ENCODE measurements at regions not wholly inside any gene's neighbourhood (a gene's known extent, or its start where the extent isn't known, plus 50 kb on each side); places are given as distances from the start of the nearest gene placed in this dataset.

DNA sequence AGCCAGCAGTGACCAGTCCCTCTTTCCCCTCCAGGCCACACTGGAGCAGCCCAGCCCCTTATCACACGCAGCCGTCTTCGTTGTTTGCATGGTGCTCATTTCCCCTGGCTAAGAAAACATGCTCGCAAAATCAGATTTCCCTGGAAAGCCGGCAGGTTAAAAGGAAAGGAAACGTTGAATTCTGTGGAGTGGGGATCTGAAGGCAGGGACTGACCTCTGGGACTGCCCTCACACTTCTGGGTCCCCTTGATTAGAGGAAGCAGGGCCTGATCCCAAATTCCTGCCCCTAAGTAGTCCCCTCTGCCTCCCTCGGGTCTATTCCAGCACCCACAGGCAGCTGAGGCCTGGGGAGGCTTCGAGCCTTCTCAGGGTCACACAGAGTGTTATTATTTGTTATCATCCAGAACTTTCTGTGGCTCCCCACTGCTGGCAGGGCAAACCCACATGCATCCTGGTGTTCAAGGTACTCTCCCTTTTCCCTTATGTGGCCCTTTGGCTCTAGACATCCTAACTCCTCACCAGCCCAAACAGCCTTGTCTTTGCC is 125.2 kb upstream of the ZBTB40 start:
- WGBS, 2 donors = 93 to 94% methylated on average over 8 of the region's 8 CpGs
- TF ChIP-seq, protein P1, sequence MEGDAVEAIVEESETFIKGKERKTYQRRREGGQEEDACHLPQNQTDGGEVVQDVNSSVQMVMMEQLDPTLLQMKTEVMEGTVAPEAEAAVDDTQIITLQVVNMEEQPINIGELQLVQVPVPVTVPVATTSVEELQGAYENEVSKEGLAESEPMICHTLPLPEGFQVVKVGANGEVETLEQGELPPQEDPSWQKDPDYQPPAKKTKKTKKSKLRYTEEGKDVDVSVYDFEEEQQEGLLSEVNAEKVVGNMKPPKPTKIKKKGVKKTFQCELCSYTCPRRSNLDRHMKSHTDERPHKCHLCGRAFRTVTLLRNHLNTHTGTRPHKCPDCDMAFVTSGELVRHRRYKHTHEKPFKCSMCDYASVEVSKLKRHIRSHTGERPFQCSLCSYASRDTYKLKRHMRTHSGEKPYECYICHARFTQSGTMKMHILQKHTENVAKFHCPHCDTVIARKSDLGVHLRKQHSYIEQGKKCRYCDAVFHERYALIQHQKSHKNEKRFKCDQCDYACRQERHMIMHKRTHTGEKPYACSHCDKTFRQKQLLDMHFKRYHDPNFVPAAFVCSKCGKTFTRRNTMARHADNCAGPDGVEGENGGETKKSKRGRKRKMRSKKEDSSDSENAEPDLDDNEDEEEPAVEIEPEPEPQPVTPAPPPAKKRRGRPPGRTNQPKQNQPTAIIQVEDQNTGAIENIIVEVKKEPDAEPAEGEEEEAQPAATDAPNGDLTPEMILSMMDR (IDR thresholded peaks at IDR 0.05) = no peak
- TF ChIP-seq POLR2A (IDR thresholded peaks at IDR 0.05) = no peak
- DNase-seq (ENCODE audit: low spot score in 2 of 2) = peak in 1 of 2 donors; percentile 68

DNA sequence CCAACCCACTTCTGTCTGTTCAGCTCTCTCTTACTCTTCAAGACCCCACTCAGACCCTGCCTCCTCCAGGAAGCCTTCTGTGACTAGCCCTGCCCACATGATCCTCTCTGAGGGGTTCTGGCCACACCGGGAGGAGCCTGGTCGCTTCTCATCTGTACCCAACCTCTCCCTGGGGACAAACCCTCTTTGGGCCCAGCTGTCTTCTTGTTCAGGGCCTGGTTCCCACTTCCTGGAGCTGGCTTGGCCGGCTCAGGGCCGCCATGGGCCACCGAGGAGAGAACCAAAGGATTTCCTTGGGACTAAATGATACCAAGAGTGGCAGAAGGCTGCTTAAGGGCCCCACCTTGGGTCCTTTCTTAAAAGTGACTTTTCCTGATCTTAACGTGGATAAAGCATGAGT is 124.7 kb upstream of the ZBTB40 start:
- intact Hi-C loops (cut with DNase I; ENCODE audit: low total_unique reads) = no loop called here
- H3K4me3 ChIP-seq (ENCODE audit: low read depth, poor library complexity, severe bottlenecking) = no peak overlapping the region
- DNase-seq (ENCODE audit: low spot score in 2 of 2) = peak in 1 of 2 donors; percentile 14
- TF ChIP-seq, protein P1 (IDR thresholded peaks at IDR 0.05) = no peak
- TF ChIP-seq POLR2A (IDR thresholded peaks at IDR 0.05) = no peak
- 91 to 96% methylated on average over 6 of the region's 6 CpGs for WGBS, 2 donors

More for the DNA sequence above, 125.2 kb upstream of the ZBTB40 start:
- no peak overlapping the region for H3K4me3 ChIP-seq (ENCODE audit: low read depth, poor library complexity, severe bottlenecking)
- intact Hi-C loops (cut with DNase I; ENCODE audit: low total_unique reads) = no loop called here

DNA sequence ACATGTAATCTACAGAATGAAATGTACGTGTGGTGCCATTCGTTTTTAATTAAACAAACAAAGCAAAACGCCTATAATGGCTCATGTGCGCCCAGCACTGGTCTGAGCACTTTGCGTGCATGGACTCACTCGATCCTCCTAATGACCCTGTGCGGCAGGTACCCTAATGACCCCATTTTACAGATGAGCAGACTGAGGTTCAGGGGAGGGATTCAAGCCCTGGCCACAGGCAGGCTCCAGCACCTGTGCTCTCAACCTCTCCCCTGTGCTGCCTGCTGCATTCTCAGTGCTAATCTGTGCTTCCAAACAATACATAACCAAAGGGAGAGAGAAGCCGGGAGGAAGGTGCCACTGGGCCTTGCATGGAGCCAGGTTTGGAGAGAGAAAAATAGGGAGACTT is 124.2 kb upstream of the ZBTB40 start:
- H3K4me3 ChIP-seq (ENCODE audit: low read depth, poor library complexity, severe bottlenecking) = no peak overlapping the region
- TF ChIP-seq POLR2A (IDR thresholded peaks at IDR 0.05) = no peak
- TF ChIP-seq, protein P1 (IDR thresholded peaks at IDR 0.05) = no peak
- WGBS, 2 donors = 92 to 96% methylated on average over 8 of the region's 8 CpGs
- DNase-seq (ENCODE audit: low spot score in 2 of 2) = peak in 1 of 2 donors; percentile 39
- intact Hi-C loops (cut with DNase I; ENCODE audit: low total_unique reads) = no loop called here

DNA sequence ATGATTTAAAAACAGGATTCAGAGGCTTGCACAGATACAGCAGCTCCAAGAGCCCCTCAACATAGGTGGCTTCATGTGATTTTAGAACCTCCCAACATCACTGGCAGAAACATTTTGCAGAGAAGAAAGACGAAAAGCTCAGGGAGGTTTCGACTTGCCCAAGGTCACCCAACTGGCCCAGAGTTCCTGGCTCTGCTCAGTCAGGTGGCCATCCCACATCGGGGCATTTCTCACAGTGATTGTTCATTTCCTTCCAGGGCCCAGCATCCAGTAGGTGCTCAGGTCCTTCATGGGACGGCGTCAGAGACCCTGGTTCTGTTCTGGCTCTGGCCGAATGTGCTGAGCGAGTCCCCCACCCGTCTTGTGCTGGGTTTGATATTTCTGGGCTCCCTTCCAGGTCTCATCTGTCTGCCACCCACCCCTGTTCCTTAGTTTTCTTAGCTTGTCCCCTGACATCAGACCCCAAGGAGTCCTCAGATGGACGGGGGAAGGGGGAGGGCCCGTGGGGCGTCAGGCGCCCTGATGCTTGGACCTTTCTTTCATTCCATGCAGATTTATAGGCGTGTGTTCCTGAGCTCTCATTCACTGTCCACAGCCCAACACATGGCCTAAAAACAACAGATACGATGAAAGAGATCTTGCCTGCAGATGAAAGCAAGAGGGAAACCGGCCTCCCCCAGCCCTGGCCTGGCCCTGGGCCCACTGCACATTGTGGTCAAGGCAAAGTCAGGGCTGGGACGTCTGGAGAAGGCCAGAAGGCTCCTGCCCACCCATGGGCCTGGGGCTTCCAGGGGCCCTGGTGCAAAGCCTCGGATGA is 123.1 kb upstream of the ZBTB40 start:
- intact Hi-C loops (cut with DNase I; ENCODE audit: low total_unique reads) = no loop called here
- no peak overlapping the region for H3K4me3 ChIP-seq (ENCODE audit: low read depth, poor library complexity, severe bottlenecking)
- peak in 1 of 2 donors; percentile 73 for DNase-seq (ENCODE audit: low spot score in 2 of 2)
- TF ChIP-seq, protein P1 (IDR thresholded peaks at IDR 0.05) = no peak
- no peak for TF ChIP-seq POLR2A (IDR thresholded peaks at IDR 0.05)
- 66 to 67% methylated on average over 17 of the region's 17 CpGs for WGBS, 2 donors

DNA sequence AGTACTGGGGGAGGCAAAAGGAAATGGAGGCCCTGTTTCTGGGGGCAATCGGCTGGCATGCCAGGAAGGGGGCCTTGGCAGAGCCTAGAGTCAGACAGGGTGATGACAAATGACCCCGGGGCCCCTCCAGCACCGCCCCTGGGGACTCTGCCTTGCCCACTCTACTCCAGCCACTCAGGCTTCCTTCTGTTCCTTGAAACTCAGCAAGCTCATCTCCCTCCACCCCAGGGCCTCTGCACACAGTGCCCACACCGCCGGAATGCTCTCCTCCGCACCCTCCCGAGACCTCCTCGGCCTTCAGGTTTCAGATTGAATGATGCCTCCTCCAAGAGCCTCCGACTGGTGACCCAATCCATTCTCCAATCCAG is 122.5 kb upstream of the ZBTB40 start:
- DNase-seq (ENCODE audit: low spot score in 2 of 2) = peak in 1 of 2 donors; percentile 74
- TF ChIP-seq POLR2A (IDR thresholded peaks at IDR 0.05) = no peak
- 81 to 89% methylated on average over 9 of the region's 9 CpGs for WGBS, 2 donors
- H3K4me3 ChIP-seq (ENCODE audit: low read depth, poor library complexity, severe bottlenecking) = no peak overlapping the region
- intact Hi-C loops (cut with DNase I; ENCODE audit: low total_unique reads) = no loop called here

DNA sequence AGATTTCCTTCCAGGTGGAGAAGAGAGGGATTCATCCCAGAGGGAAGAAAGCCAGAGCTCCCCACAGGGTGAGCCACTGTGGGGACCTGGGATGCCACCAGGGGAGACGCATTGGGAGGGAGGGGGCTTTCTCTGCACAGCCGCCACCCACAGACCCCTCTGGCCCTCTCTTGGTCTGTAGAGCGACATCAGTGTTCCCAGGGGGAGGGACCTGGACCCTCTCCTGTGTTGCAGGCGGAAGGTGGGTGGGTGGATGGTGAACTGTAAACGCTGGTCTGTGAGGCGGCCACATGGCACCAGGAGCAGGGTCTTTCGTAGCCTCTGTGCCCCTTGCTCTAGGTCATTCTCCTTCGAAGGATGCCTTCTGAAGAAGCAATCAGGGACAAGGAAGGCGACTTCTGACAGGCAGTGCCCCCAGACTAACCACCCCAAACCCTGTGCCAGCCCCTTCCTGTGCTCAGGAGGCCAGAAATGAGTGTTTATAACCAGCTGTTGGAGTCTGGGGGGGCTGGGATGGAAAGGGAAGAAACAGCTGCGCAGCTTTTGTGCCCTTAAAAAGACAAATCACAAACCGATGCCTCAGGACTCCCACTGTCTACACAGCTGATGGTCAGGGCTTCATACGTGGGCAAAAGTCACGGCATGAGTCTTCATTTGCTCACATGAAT is 121.4 kb upstream of the ZBTB40 start:
- intact Hi-C loops (cut with DNase I; ENCODE audit: low total_unique reads) = no loop called here
- TF ChIP-seq, protein P1 (IDR thresholded peaks at IDR 0.05) = no peak
- TF ChIP-seq POLR2A (IDR thresholded peaks at IDR 0.05) = no peak
- DNase-seq (ENCODE audit: low spot score in 2 of 2) = peak in 1 of 2 donors; percentile 53
- H3K4me3 ChIP-seq (ENCODE audit: low read depth, poor library complexity, severe bottlenecking) = no peak overlapping the region
- 78 to 80% methylated on average over 12 to 13 of the region's 13 CpGs for WGBS, 2 donors
